ENCODE measurements at regions not wholly inside any gene's neighbourhood (a gene's known extent, or its start where the extent isn't known, plus 50 kb on each side); places are given as distances from the start of the nearest gene placed in this dataset.

GRCh38 chr20:23255716-23256385 lies 94.7 kb upstream of the NXT1 start:
- Mint-ChIP-seq H3K9me3 (no peaks in the 10 kb centered on the region), H3K27ac (no peak overlapping the region)

GRCh38 chr20:23255106-23255505 lies 95.5 kb upstream of the NXT1 start:
- Mint-ChIP-seq H3K4me1 (peaks cover 3% of the 10 kb centered on the region), H3K27ac (no peak overlapping the region), H3K36me3 (no peaks in the 10 kb centered on the region), H3K27me3 (ENCODE audit: low read depth) (peaks cover 23% of the 10 kb centered on the region), H3K4me3 (no peak overlapping the region), H3K9me3 (no peaks in the 10 kb centered on the region)
- no peak for TF ChIP-seq CTCF (IDR thresholded peaks at IDR 0.05; ENCODE audit: unreplicated experiment)
- DNase-seq (ENCODE audit: low spot score in 2 of 2, unreplicated experiment in 2 of 2) = no peak

More at GRCh38 chr20:23255716-23256385, 94.7 kb upstream of the NXT1 start:
- no peak for DNase-seq (ENCODE audit: low spot score in 2 of 2, unreplicated experiment in 2 of 2)
- H3K4me3 Mint-ChIP-seq = no peak overlapping the region
- TF ChIP-seq CTCF (IDR thresholded peaks at IDR 0.05; ENCODE audit: unreplicated experiment) = no peak
- peaks cover 23% of the 10 kb centered on the region for H3K27me3 Mint-ChIP-seq (ENCODE audit: low read depth)
- H3K4me1 Mint-ChIP-seq = peaks cover 3% of the 10 kb centered on the region
- no peaks in the 10 kb centered on the region for H3K36me3 Mint-ChIP-seq

- DNase-seq (ENCODE audit: low spot score in 2 of 2, unreplicated experiment in 2 of 2) = no peak
- Mint-ChIP-seq H3K27ac (no peak overlapping the region), H3K4me3 (no peak overlapping the region), H3K27me3 (ENCODE audit: low read depth) (peaks cover 29% of the 10 kb centered on the region), H3K36me3 (no peaks in the 10 kb centered on the region), H3K4me1 (peaks cover 3% of the 10 kb centered on the region), H3K9me3 (no peaks in the 10 kb centered on the region)
- no peak for TF ChIP-seq CTCF (IDR thresholded peaks at IDR 0.05; ENCODE audit: unreplicated experiment)
Measured at GRCh38 chr20:23254505-23254904, 96.1 kb upstream of the NXT1 start.

- no peak for TF ChIP-seq CTCF (IDR thresholded peaks at IDR 0.05; ENCODE audit: unreplicated experiment)
- Mint-ChIP-seq H3K27ac (no peak overlapping the region), H3K36me3 (no peaks in the 10 kb centered on the region), H3K4me1 (peaks cover 3% of the 10 kb centered on the region), H3K27me3 (ENCODE audit: low read depth) (peaks cover 31% of the 10 kb centered on the region), H3K9me3 (no peaks in the 10 kb centered on the region), H3K4me3 (no peak overlapping the region)
- DNase-seq (ENCODE audit: low spot score in 2 of 2, unreplicated experiment in 2 of 2) = no peak
Measured at GRCh38 chr20:23254034-23254433, 96.6 kb upstream of the NXT1 start.

GRCh38 chr20:23253524-23253923 lies 97.1 kb upstream of the NXT1 start:
- H3K27me3 Mint-ChIP-seq (ENCODE audit: low read depth) = peaks cover 34% of the 10 kb centered on the region
- H3K9me3 Mint-ChIP-seq = no peaks in the 10 kb centered on the region
- H3K4me1 Mint-ChIP-seq = peaks cover 3% of the 10 kb centered on the region
- H3K4me3 Mint-ChIP-seq = no peak overlapping the region
- TF ChIP-seq CTCF (IDR thresholded peaks at IDR 0.05; ENCODE audit: unreplicated experiment) = no peak
- no peak overlapping the region for H3K27ac Mint-ChIP-seq
- DNase-seq (ENCODE audit: low spot score in 2 of 2, unreplicated experiment in 2 of 2) = no peak
- H3K36me3 Mint-ChIP-seq = no peaks in the 10 kb centered on the region

- no peak for TF ChIP-seq CTCF (IDR thresholded peaks at IDR 0.05; ENCODE audit: unreplicated experiment)
- Mint-ChIP-seq H3K9me3 (no peaks in the 10 kb centered on the region), H3K27me3 (ENCODE audit: low read depth) (peaks cover 42% of the 10 kb centered on the region), H3K36me3 (no peaks in the 10 kb centered on the region), H3K27ac (no peak overlapping the region), H3K4me3 (no peak overlapping the region), H3K4me1 (no peaks in the 10 kb centered on the region)
- no peak for DNase-seq (ENCODE audit: low spot score in 2 of 2, unreplicated experiment in 2 of 2)
Measured at GRCh38 chr20:23251779-23252178, 98.8 kb upstream of the NXT1 start.

All from mesothelial cell of epicardium (in vitro differentiated cells).